Activated CD8-positive, alpha-beta memory T cell treated with anti-CD3 and anti-CD28 coated beads for 24 hours (primary cell): ENCODE measurements at regions not wholly inside any gene's neighbourhood (a gene's known extent, or its start where the extent isn't known, plus 50 kb on each side); places are given as distances from the start of the nearest gene placed in this dataset.

Source experiments
- DNase-seq: peaks from one replicate; pipeline ENCODE4 v3.0.0-alpha.2; 2020

GRCh38 chr1:229040630-229041358, 230.1 kb upstream of the RAB4A start:
- DNase-seq = no peak

DNA sequence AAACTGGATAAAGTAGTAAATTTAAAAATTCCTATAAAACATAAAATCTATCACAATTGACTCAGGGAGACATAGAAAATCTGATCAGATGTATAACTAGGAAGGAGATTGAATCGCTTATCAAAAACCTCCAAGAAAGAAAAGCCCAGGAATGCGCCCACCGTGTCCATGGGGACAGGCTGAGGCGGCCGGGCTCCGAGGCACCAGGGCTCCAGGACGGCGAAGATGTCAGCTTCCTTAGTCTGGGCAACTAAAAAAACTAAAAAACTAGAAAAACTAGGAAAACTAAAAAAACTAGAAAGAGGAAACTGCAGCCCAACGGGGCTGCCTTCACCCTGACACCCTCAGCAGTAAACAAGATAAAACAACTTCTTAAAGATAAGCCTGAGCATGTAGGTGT, 229.0 kb upstream of the RAB4A start:
- no peak for DNase-seq

- no peak for DNase-seq
Measured at GRCh38 chr1:229042482-229042881, 228.4 kb upstream of the RAB4A start.

GRCh38 chr1:229043115-229043514, 227.8 kb upstream of the RAB4A start:
- no peak for DNase-seq

DNA sequence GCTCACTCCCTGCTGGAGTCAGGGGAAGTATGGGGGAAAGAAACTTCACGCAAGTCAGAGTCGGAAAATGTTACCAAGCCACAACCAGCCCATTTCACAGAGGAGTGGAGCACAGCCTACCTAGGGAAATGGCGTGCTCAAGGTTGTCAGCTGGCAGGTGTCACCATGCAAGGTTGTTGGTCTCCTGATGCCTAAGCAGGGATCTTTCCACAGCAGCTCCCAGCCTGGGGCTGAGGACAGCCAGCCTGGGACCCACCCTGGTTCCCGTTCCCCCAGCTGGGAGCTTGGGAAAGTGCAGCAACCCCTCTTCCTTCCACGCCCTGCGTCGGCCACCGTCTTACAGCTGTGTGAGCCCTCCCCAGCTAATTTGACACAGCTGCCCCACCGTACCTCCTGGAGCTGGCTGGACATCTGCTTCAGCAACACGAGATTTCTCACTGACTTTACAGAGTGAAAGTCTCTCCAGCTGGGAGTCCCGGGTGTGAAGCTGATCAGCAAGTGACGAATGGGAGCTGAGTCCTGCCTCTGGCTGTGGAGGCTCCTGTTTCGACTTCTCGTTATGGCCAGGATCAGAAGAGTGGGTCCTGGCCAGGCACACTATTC, 224.6 kb upstream of the RAB4A start:
- DNase-seq = no peak

GRCh38 chr1:229047161-229047839, 223.6 kb upstream of the RAB4A start:
- no peak for DNase-seq

DNA sequence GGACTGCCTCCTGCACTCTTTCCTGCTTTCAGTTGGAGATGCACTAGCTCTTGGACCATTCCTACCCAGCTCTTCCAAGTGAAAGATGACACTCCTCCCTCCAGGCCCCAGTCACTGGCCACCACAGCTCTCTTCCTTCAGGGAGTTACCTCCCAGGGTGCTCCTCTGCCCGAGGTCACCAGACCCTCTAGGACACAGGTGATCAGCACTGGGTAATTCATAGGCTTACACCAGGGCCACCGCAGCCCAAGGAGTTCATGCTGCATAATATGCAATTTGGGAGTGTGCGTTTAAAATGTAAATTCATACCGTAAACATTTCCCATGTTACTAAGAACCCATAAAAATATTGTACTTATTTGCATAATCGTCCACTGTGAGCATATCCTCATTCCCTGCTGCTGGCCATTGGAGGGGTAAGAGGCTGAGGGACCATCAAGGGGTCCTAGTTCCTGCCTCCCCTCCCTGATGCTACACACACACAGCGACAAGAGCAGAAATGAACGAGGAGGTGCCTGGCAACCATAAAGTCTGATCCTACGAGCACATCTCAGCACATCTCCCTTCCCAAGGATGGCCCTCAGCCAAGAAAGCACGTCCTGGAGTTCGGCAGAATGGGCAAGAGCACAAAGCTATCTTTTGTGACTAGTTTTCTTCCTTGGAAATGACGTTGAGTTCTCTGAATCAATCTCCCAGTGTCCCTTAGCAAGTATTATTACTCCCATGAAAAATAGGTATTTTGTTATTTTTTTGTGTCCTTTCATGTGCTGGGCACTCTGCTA, 222.9 kb upstream of the RAB4A start:
- DNase-seq = peak; percentile 19

DNA sequence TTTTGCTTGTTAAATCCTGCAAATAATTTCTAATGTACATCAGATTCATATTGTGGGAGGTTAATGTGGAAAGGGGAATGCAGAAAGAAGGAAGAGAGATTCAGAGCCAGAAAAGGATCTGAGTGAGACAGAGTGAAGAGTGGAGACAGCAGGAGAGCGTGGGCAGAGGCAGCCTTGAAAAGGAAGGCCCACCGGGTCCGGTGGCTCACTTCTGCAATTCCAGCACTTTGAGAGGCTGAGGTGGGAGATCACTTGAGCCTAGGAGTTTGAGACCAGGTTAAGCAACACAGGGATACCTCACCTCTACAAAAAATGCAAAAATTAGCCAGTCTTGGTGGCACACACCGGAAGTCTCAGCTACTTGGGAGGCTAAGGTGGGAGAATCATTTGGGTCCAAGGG, 222.0 kb upstream of the RAB4A start:
- DNase-seq = peak; percentile 19

DNA sequence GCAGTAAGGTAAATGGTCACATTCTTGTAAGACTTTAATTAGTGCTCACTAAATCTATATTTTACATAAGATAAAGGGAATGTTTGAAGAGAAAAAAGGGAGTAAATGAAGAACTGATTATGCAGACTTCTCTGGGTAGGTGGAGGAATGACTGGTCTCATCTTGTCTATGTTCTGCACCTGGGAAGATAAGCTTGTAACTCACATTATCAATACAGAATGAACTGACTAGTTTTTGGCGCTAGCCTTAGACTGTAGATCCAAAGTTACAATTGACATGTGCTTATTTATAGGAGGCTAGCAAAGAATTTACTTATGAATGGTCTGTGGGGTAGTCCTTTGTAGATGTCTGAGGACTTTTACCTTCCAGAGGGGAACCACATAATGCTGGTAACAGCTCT, 214.9 kb upstream of the RAB4A start:
- DNase-seq = no peak

- DNase-seq = peak; percentile 75
Measured at GRCh38 chr1:229058111-229058561, 212.8 kb upstream of the RAB4A start.

- no peak for DNase-seq
Measured at GRCh38 chr1:229058729-229059128, 212.2 kb upstream of the RAB4A start.

GRCh38 chr1:229059671-229060539, 211.0 kb upstream of the RAB4A start:
- no peak for DNase-seq

DNA sequence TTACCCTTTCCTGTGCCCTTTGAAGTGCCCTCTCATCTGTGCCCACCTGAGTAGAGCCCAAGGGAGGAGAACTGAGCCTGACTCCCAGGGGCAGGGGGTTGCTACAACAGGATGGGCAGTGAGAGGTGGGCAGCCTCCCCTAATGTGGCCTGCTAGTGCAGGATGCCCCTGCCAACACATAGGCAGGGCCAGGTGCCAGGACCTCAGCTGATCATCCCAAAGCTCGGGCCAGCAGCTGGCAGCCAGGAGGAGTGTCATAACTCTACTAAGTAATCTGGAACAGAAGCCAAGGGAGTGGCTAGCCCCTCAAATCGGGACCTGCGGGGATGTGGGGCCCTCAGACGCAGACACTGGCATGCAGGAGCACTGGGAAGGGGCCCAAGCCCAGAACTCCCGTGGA, 208.8 kb upstream of the RAB4A start:
- no peak for DNase-seq

DNA sequence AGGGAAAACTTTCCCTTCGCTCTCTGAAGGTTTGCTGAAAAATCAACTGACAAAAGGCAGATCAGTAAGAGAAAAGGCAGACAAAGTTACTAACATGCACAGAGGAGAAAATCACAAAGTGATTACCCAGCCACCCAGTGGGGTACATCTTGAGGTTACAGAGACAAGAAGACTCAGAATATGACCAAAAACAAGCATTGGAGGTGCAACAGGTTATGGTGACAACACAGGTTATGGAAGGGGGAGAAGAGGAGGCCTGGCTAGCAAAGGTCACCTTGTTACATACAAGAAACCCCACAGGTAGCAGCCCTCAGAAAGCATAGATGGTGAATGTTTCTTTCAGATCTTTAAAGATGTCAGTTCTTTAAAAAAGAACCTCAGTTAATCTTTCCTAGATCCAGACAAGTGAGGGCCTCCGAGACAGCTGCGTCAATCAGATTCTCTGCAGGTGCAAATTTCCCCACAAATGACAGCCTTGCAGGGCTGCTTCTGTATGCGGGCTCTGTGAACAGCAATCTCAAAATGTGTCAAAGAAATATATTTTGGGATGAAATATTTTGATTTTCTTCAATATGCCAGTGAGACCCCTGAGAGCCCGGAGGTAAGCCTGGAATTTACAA, 207.6 kb upstream of the RAB4A start:
- no peak for DNase-seq

- no peak for DNase-seq
Measured at GRCh38 chr1:229064320-229065168, 206.4 kb upstream of the RAB4A start.

DNA sequence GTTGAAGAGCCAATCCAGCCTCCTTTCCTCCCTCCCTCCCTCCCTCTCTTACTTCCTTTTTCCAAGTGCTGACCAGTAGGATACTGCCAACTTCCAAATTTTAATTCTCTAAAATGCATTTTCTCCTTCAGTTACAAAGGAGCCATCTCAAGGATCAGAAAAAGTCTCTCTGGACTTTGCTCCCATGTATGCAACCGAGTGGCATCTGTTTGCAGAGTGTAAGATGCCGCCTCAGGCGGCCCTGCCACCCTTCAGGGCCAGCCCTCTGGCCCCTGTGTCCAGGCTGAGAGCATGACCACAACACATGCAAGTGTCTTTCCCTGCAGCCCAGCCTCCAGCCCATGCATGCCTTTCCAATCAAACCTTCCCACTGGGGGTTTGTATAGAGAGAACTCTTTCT, 205.3 kb upstream of the RAB4A start:
- no peak for DNase-seq

DNA sequence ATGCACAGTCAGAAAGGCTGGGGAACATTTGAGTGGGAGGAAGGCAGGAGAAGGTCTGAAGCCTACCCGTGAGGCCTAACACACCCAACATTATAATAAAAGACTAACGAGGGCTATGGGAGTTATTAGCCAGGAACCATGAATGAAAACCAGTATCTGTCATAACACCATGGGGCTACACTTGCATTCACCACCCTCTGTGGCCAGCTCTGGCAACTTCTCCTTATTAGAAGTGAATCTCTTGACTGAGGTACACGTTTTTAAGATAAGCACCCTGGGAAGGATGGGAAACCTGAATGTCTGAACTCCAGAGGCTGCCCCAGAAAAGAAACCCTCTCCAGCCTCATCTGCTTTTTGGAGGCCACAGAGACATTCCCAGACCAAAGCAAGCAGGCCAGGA, 204.3 kb upstream of the RAB4A start:
- DNase-seq = no peak

GRCh38 chr1:229067546-229067945, 203.4 kb upstream of the RAB4A start:
- no peak for DNase-seq

DNA sequence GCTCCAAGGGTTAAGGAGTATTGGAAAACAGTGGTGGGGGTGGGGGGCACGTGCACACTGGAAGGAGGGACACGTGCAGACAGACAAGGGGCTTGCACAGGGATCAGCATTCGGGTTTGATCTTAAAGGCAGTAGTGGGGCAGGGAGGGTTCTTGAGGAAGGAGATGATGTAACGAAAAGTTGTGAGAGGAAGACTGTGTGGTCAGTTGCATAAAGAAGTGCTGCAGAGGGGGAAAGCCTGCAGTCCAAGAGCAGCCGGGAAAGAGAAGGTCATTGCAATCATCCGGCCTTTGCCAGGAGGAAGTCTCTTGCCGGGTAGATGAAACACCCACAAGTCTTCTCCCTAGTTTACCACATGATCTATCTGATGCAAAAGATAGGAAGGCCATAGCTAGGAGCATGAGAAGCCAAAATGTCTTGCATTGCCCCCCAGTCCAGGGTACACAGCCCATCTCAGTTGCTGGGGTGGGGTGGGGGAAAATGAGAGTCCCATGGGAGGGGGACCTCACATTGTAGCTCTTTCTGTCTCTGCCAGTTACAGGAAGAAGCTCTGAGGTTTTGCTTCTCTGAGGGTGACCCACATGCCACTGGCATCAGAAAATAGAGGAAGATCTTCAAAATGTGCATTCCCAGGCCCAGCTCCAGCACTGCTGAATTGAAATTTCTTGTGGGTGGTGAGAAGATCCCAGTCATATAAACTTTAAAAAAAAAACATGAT, 202.5 kb upstream of the RAB4A start:
- DNase-seq = no peak

DNA sequence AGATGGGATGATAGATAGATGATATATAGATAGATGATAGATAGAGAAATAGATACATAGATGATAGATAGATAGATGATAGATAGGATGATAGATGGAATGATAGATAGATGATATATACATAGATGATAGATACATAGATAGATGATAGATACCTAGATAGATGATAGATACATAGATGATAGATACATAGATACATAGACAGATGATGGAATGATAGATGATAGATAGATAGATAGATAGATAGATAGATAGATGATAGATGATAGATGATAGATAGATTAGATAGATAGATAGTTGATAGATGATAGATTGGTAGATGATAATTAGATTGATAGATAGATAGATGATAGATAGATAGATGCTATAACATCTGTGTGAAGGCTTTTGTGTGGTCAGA, 201.7 kb upstream of the RAB4A start:
- DNase-seq = no peak
